ENCODE measurements at regions not wholly inside any gene's neighbourhood (a gene's known extent, or its start where the extent isn't known, plus 50 kb on each side); places are given as distances from the start of the nearest gene placed in this dataset.

- no peaks in the 10 kb centered on the region for H3K36me3 ChIP-seq
- no peaks in the 10 kb centered on the region for H3K27me3 ChIP-seq
- DNase-seq: no peak
- no peak for TF ChIP-seq CTCF (IDR thresholded peaks at IDR 0.05)
- H3K4me1 ChIP-seq: no peaks in the 10 kb centered on the region
- H3K27ac ChIP-seq: no peak overlapping the region
- intact Hi-C loops (cut with DNase I; ENCODE audit: low total_unique reads): no loop called here
- no peaks in the 10 kb centered on the region for H3K9me3 ChIP-seq
- H3K4me3 ChIP-seq: no peak overlapping the region
These were observed 911.1 kb upstream of the MAN1A1 start for GRCh38 chr6:120260636-120261035.

DNA sequence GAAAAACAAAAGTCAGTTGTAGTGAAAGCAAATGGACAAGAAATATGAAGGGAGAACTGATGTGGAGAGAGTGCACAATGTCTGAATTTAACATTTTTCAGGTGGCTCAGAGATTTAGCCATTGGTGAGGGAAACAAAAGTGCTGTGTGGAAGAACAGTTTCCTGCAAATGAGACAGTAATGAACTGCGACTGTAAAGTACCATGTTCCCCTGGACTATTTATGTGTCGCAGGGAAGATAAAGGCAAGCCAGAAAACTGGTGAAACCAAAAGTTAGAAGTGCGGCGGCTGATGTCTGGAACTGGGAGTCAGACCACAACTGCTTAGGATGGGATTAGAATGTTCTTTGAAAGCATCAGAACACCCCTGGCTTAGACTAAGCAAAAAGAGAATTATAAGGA is 905.1 kb upstream of the MAN1A1 start:
- intact Hi-C loops (cut with DNase I; ENCODE audit: low total_unique reads): no loop called here
- TF ChIP-seq CTCF (IDR thresholded peaks at IDR 0.05): no peak
- no peaks in the 10 kb centered on the region for H3K27me3 ChIP-seq
- H3K9me3 ChIP-seq: no peaks in the 10 kb centered on the region
- H3K27ac ChIP-seq: no peak overlapping the region
- H3K4me3 ChIP-seq: no peak overlapping the region
- no peaks in the 10 kb centered on the region for H3K36me3 ChIP-seq
- no peaks in the 10 kb centered on the region for H3K4me1 ChIP-seq
- DNase-seq: no peak

DNA sequence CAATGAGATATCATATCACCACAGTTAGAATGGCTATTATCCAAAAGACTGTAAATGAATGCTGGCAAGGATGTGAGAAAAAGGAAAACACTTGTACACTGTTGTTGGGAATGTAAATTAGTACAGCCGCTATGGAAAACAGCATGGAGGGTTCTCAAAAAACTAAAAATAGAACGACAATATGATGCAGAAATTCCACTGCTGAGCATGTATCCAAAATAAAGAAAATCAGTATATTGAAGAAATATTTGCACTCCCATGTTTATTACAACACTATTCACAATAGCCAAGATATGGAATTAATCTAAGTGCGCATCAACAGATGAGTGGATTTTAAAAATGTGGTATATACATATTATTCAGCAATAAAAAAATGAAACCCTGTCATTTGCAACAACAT is 898.9 kb upstream of the MAN1A1 start:
- no peak overlapping the region for H3K4me3 ChIP-seq
- H3K9me3 ChIP-seq: no peaks in the 10 kb centered on the region
- no peak for DNase-seq
- no peak overlapping the region for H3K27ac ChIP-seq
- intact Hi-C loops (cut with DNase I; ENCODE audit: low total_unique reads): no loop called here
- no peaks in the 10 kb centered on the region for H3K4me1 ChIP-seq
- TF ChIP-seq CTCF (IDR thresholded peaks at IDR 0.05): no peak
- H3K27me3 ChIP-seq: no peaks in the 10 kb centered on the region
- no peaks in the 10 kb centered on the region for H3K36me3 ChIP-seq

- no peaks in the 10 kb centered on the region for H3K27me3 ChIP-seq
- no peaks in the 10 kb centered on the region for H3K4me1 ChIP-seq
- H3K27ac ChIP-seq: no peak overlapping the region
- peaks cover 3 to 12% (median 10%) of the 10 kb centered on the region in 3 donors for H3K9me3 ChIP-seq
- DNase-seq: no peak
- no peak overlapping the region for H3K4me3 ChIP-seq
- intact Hi-C loops (cut with DNase I; ENCODE audit: low total_unique reads): no loop called here
- H3K36me3 ChIP-seq: no peaks in the 10 kb centered on the region
- TF ChIP-seq CTCF (IDR thresholded peaks at IDR 0.05): no peak
These were observed 887.7 kb upstream of the MAN1A1 start for GRCh38 chr6:120237221-120237620.

GRCh38 chr6:120230008-120230407 is 880.4 kb upstream of the MAN1A1 start:
- DNase-seq: no peak
- intact Hi-C loops (cut with DNase I; ENCODE audit: low total_unique reads): no loop called here
- no peak for TF ChIP-seq CTCF (IDR thresholded peaks at IDR 0.05)
- H3K27me3 ChIP-seq: no peaks in the 10 kb centered on the region
- no peak overlapping the region for H3K27ac ChIP-seq
- no peaks in the 10 kb centered on the region for H3K4me1 ChIP-seq
- H3K36me3 ChIP-seq: no peaks in the 10 kb centered on the region
- peaks cover 1 to 12% (median 3%) of the 10 kb centered on the region in 3 donors for H3K9me3 ChIP-seq
- H3K4me3 ChIP-seq: no peak overlapping the region

DNA sequence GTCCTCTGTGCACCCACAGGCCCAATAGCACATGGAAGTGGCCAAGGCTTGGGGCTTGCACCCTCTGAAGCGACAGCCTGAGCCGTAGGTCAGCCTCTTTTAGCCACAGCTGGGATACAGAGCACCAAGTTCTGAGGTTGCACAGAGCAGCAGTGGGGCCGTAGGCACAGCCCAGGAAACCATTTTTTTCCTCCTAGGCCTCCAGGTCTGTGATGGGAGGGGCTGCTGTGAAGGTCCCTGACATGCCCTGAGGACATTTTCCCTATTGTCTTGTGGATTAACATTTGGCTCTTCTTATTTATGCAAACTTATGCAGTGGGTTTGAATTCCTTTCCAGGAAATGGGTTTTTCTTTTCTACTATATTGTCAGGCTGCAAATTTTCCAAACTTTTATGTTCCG is 878.7 kb upstream of the MAN1A1 start:
- DNase-seq: no peak
- intact Hi-C loops (cut with DNase I; ENCODE audit: low total_unique reads): no loop called here
- TF ChIP-seq CTCF (IDR thresholded peaks at IDR 0.05): no peak

More for the DNA sequence above, 878.7 kb upstream of the MAN1A1 start:
- H3K9me3 ChIP-seq: peaks cover 0 to 1% (median 0%) of the 10 kb centered on the region in 3 donors
- no peaks in the 10 kb centered on the region for H3K36me3 ChIP-seq
- no peak overlapping the region for H3K4me3 ChIP-seq
- no peaks in the 10 kb centered on the region for H3K4me1 ChIP-seq
- no peak overlapping the region for H3K27ac ChIP-seq
- H3K27me3 ChIP-seq: no peaks in the 10 kb centered on the region

All from tibial artery (tissue), 4 donors.